Uterus (tissue), 2 donors: ENCODE measurements at regions not wholly inside any gene's neighbourhood (a gene's known extent, or its start where the extent isn't known, plus 50 kb on each side); places are given as distances from the start of the nearest gene placed in this dataset.

Experiments used
- CTCF ChIP-seq, 4 experiments: fragments of 200-600 bp in 2 of 4; fragments of 450-650 bp in 2 of 4; sonication (generic) in 2 of 4; IDR thresholded peaks; one replicate each; pipeline ENCODE4 v1.5.1; 2016 to 2019; ENCODE audit warnings: antibody characterized with exemption in 4 of 4, mild to moderate bottlenecking in 2 of 4, moderate library complexity in 1 of 4
- POLR2A ChIP-seq, 2 donors: fragments of 450-650 bp; IDR thresholded peaks; one replicate each; pipeline ENCODE4 v1.6.1; 2016; ENCODE audit warnings: antibody characterized with exemption in 2 of 2, mild to moderate bottlenecking in 1 of 2, moderate library complexity in 1 of 2

- TF ChIP-seq POLR2A (IDR thresholded peaks at IDR 0.05): no peak
- no peak for TF ChIP-seq CTCF (IDR thresholded peaks at IDR 0.05)
Measured at GRCh38 chr10:57008189-57008588, 647.1 kb upstream of the ZWINT start.
